ENCODE measurements at regions not wholly inside any gene's neighbourhood (a gene's known extent, or its start where the extent isn't known, plus 50 kb on each side); places are given as distances from the start of the nearest gene placed in this dataset.

DNA sequence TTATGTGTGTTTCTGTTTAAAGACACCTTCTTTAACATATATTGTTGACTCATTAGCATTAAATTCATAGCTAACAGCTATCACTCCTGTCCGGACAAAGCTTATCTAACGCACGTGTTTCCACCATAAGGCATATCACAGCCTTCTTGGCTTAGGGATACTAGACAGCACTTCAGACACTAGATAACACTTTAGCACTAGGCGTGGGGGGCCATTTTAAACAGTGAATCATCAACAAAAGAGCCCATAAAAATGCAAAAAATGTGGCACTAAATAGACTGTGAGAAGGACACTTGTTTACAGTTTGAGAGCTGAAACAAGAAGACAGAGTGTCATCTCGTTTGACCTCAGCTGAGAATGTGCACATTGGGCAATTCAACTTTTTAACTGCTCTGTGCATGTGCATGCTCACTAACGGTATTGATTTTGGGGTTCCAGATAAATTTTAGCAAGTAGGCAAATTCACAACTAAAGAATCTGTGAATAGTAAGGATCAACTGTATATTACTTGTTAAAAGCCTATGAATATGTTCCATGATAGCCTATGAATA lies 58.9 kb upstream of the RAI2 start:
- DNase-seq: no peak

DNA sequence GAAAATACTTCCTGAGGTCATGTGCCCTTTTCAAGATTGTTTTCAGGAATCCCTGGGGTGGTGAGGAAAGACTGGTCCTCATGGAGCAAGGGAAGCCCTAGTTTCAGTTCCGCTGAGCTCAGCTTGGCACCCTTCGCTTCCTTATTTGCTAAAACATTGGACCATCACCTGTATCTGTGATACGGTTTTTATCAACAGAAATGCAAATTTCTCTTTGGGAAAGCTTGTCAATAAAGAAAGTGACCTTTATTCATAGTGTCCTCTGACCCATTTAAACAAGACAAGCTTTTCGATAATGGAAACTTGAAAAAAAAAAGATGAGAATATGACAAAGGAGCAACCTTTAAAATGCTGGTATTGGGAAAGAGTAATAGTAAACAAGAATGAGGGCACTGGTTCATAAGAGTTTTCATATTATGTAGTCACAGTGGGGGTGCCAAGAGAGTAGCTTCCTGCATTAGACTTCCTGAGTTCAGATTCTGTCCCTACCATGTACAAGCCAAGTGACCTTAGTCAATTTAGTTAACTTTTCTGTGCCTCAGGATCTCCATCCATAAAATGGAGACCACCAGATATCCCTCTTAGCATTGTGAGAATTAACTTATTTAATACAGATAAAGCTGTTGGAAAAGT lies 57.0 kb upstream of the RAI2 start:
- DNase-seq: no peak

DNA sequence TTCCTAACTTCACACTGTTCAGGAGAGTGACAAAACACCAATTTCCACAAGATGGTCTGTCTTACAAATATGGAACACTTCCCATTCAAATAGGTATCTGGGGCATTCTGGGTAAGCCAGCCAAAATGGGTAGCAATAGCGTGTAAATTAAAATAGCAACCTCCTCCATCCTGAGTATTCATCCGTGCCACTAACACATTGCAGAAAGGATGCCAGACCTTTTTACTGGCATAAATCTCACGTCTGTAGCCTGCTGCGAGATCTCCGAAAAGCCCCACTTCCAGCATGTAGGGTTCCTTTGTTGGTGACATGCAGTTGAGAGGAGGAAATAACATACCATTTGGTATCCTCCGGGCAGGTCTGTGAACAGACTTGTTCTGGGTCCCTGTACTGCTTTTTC lies 52.7 kb upstream of the RAI2 start:
- no peak for DNase-seq

Data from activated CD4-positive, alpha-beta T cell treated with anti-CD3 and anti-CD28 coated beads, Interleukin-2, Interleukin-6, amounts not matched to agents 100 ng/mL and 50 ng/mL, durations not matched to agents 16 hours and 8 hours (primary cell).